ENCODE measurements at regions not wholly inside any gene's neighbourhood (a gene's known extent, or its start where the extent isn't known, plus 50 kb on each side); places are given as distances from the start of the nearest gene placed in this dataset.

GRCh38 chr7:4527988-4528636, 154.0 kb upstream of the FOXK1 start:
- TF ChIP-seq CTCF (IDR thresholded peaks at IDR 0.05 in 4 of 5, conservative IDR thresholded peaks at IDR 0.05 in 1 of 5) (no peak), POLR2A (IDR thresholded peaks at IDR 0.05) (no peak)

All from gastrocnemius medialis (tissue), 4 donors.